Left lung (tissue), 4 donors: ENCODE measurements at regions not wholly inside any gene's neighbourhood (a gene's known extent, or its start where the extent isn't known, plus 50 kb on each side); places are given as distances from the start of the nearest gene placed in this dataset.

Source experiments
- ATAC-seq: fragments of 200-7000 bp; cut with Tn5 transposase; one replicate; pipeline ENCODE4 v1.9.1; 2020; ENCODE audit warnings: moderate library complexity
- DNase-seq, 4 donors: peaks; one replicate each; pipeline ENCODE4 v3.0.0-alpha.2; 2013 to 2020
- H3K27ac ChIP-seq, 2 donors: fragments of 200-600 bp; sonication (generic) in 1 of 2; one replicate each; pipeline versions ENCODE4 v1.5.0 to v1.8.0; 2020 to 2021
- H3K27me3 ChIP-seq, 2 donors: fragments of 200-600 bp; sonication (generic) in 1 of 2; one replicate each; pipeline versions ENCODE4 v1.5.0 to v1.8.0; 2020 to 2021
- H3K36me3 ChIP-seq, 2 donors: fragments of 200-600 bp; sonication (generic) in 1 of 2; one replicate each; pipeline versions ENCODE4 v1.5.0 to v1.8.0; 2020 to 2021
- H3K4me1 ChIP-seq, 2 donors: fragments of 200-600 bp; one replicate each; pipeline ENCODE4 v1.8.0; 2021
- H3K4me3 ChIP-seq, 2 donors: fragments of 200-600 bp; sonication (generic) in 1 of 2; one replicate each; pipeline versions ENCODE4 v1.5.0 to v1.8.0; 2020 to 2021; ENCODE audit warnings: mild to moderate bottlenecking in 1 of 2
- H3K9me3 ChIP-seq, 2 donors: fragments of 200-600 bp; sonication (generic) in 1 of 2; one replicate each; pipeline versions ENCODE4 v1.5.0 to v1.8.0; 2020 to 2021
- intact Hi-C, 2 donors: fragments of 100-400 bp; cut with DNase I; formaldehyde crosslinking; loops; one replicate each; pipeline versions ENCODE4 v1.11.2 to v1.14.2; 2022
- TF ChIP-seq, protein P1 (sequence below), 2 donors: fragments of 200-600 bp; sonication (generic) in 1 of 2; IDR thresholded peaks; one replicate each; pipeline versions ENCODE4 v1.5.0 to v1.8.0; 2021; ENCODE audit warnings: antibody characterized with exemption in 2 of 2
- donor health status: DM: no; HTN: yes; CAD: no.
- donor health status: DM: no; HTN: no; CAD: no.

DNA sequence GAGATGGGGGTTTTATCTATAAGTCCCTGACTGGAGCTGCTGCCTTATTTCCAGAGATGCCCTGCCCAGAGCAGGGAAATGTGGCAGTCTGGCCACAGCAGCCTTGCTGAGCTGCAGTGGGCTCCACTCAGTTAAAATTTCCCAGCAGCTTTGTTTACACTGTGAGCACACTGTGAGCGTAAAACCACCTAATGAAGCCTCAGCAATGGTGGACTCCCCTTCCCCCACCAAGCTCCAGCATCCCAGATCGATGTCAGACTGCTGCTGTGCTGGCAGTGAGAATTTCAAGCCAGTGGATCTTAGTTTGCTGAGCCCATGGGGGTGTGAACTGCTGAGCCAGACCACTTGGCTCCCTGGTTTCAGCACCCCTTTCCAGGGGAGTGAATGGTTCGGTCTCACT lies 208.7 kb upstream of the RAI14 start:
- TF ChIP-seq, protein P1, sequence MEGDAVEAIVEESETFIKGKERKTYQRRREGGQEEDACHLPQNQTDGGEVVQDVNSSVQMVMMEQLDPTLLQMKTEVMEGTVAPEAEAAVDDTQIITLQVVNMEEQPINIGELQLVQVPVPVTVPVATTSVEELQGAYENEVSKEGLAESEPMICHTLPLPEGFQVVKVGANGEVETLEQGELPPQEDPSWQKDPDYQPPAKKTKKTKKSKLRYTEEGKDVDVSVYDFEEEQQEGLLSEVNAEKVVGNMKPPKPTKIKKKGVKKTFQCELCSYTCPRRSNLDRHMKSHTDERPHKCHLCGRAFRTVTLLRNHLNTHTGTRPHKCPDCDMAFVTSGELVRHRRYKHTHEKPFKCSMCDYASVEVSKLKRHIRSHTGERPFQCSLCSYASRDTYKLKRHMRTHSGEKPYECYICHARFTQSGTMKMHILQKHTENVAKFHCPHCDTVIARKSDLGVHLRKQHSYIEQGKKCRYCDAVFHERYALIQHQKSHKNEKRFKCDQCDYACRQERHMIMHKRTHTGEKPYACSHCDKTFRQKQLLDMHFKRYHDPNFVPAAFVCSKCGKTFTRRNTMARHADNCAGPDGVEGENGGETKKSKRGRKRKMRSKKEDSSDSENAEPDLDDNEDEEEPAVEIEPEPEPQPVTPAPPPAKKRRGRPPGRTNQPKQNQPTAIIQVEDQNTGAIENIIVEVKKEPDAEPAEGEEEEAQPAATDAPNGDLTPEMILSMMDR (IDR thresholded peaks at IDR 0.05), result no peak
- Histone ChIP-seq H3K9me3 (no peaks in the 10 kb centered on the region), H3K36me3 (no peaks in the 10 kb centered on the region), H3K4me1 (no peaks in the 10 kb centered on the region), H3K4me3 (no peak overlapping the region), H3K27me3 (peaks cover 0 to 4% of the 10 kb centered on the region in 2 donors), H3K27ac (no peak overlapping the region)
- intact Hi-C loops, result no loop called here
- DNase-seq (no peak), ATAC-seq (no peak)

DNA sequence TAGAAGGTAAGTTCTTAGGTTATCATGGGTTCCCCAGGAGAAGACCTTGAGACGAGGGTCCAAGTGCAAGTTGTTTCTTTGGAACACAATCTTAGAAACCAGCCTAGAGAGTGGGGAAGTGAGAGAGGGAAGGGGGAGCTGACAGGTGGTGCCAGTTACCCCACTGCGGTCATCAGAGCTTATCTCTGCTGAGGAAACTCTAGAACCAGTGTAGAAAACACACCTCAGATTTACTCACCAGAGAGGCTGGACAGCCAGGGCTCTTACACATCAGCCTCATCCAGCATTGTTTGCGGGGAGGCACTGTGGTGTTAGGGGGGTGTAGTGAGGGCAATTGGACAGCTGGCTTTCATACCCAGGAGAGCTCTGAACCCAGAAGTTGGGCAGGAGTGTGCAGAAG lies 206.5 kb upstream of the RAI14 start:
- Histone ChIP-seq H3K9me3 (no peaks in the 10 kb centered on the region), H3K4me3 (no peak overlapping the region), H3K27ac (no peak overlapping the region), H3K27me3 (peaks cover 0 to 4% of the 10 kb centered on the region in 2 donors), H3K36me3 (no peaks in the 10 kb centered on the region), H3K4me1 (no peaks in the 10 kb centered on the region)
- DNase-seq (no peak), ATAC-seq (no peak)
- TF ChIP-seq, protein P1 (IDR thresholded peaks at IDR 0.05), result no peak
- intact Hi-C loops, result no loop called here

DNA sequence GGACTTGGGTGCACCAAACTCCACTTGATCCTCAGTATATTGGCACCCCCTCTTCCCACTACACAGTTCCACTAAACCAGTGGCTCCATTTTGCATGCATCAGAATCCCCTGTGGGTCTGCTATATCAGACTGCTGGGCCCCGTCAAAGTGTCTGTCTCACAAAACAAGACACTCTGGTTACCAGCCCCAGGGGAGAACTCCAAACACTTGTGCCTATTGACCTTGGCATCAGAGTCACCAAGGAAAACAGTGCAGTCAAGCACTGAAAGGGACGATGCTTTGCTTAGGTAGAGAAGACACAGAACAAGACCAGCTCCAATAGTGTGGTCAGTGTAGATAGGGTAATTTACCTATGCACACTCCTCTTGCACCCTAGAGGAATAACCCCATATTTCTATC lies 205.8 kb upstream of the RAI14 start:
- intact Hi-C loops, result no loop called here
- no peaks in the 10 kb centered on the region for H3K9me3 ChIP-seq
- peaks cover 0 to 4% of the 10 kb centered on the region in 2 donors for H3K27me3 ChIP-seq
- no peak for ATAC-seq
- H3K4me3 ChIP-seq, result no peak overlapping the region
- no peaks in the 10 kb centered on the region for H3K4me1 ChIP-seq
- H3K27ac ChIP-seq, result no peak overlapping the region
- no peaks in the 10 kb centered on the region for H3K36me3 ChIP-seq
- TF ChIP-seq, protein P1 (IDR thresholded peaks at IDR 0.05), result no peak
- no peak for DNase-seq

DNA sequence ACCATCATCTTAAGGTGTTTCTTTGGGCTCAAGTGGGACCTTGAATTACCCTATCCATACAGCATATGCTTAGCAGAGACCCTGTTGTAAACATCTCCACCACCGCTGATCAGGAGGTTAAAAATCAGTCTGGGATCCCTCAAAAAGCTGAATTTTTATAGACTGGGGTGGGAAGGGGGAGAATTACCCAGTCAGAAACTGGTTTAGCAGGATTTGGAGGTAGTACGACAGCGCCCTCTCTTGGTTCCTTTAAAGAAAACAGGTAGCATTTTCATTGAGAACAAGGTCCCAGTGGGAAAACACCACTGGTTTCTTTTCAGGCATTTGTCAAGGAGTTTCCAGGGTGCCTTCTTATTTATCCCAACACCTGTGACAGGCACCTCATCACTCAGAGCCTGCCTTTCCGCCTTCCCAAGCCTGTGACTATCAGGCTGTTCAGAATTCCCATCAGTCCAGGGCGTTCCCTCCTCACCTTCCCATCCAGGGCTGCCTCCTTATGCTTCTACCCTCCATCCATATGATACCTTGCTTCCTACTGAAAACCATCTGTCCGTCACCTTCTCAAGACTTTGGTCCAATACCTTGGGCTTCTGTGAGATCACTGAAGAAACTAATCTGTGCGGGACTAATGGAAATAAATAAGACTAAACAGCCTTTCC lies 203.8 kb upstream of the RAI14 start:
- intact Hi-C loops, result no loop called here
- DNase-seq (peak in 1 of 4 donors; percentile 52), ATAC-seq (peak; percentile 78)
- Histone ChIP-seq H3K27ac (no peak overlapping the region), H3K27me3 (peaks cover 0 to 4% of the 10 kb centered on the region in 2 donors), H3K36me3 (no peaks in the 10 kb centered on the region), H3K4me1 (no peaks in the 10 kb centered on the region), H3K4me3 (no peak overlapping the region), H3K9me3 (no peaks in the 10 kb centered on the region)
- TF ChIP-seq, protein P1 (IDR thresholded peaks at IDR 0.05), result no peak

DNA sequence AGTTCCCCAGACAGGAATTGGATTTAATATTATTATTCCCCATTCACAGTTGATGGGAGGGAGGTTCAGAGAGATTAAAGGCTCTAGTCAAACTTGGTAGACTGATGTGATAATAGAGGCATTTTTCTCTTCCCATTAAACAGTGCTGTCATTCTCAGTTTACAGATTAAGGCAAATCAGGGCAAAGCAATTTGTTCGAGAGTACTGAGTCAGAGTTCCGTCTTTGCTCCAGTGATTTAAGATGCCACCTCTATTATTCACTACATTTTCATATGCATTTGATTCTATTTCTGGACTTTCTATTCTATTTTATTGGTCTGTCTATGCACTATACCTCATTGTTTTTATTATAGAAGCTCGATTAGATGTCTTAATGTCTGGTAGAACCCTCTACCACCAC lies 201.0 kb upstream of the RAI14 start:
- peaks cover 0 to 4% of the 10 kb centered on the region in 2 donors for H3K27me3 ChIP-seq
- no peak for ATAC-seq
- intact Hi-C loops, result no loop called here
- H3K4me3 ChIP-seq, result no peak overlapping the region
- H3K4me1 ChIP-seq, result no peaks in the 10 kb centered on the region
- no peaks in the 10 kb centered on the region for H3K36me3 ChIP-seq
- TF ChIP-seq, protein P1 (IDR thresholded peaks at IDR 0.05), result no peak
- H3K27ac ChIP-seq, result no peak overlapping the region
- peaks cover 0 to 7% of the 10 kb centered on the region in 2 donors for H3K9me3 ChIP-seq
- DNase-seq, result no peak
